NB4 (cell line): ENCODE measurements at regions not wholly inside any gene's neighbourhood (a gene's known extent, or its start where the extent isn't known, plus 50 kb on each side); places are given as distances from the start of the nearest gene placed in this dataset.

Source experiments
- CTCF ChIP-seq: IDR thresholded peaks from one replicate; pipeline ENCODE4 v1.5.1; 2012; ENCODE audit warnings: low read depth, low read length
- MYC ChIP-seq: IDR thresholded peaks from 2 replicates; pipeline ENCODE4 v1.6.1; 2011; ENCODE audit warnings: low read depth, low read length
- POLR2A ChIP-seq: IDR thresholded peaks from 2 replicates; pipeline ENCODE4 v1.6.1; 2011; ENCODE audit warnings: mild to moderate bottlenecking; ENCODE audit not compliant: insufficient read length; ENCODE audit errors: extremely low read depth

- no peak for TF ChIP-seq CTCF
- no peak for TF ChIP-seq MYC
- no peak for TF ChIP-seq POLR2A
Measured at GRCh38 chr5:100161868-100162267, 373.3 kb upstream of the FAM174A start.
